HG02798 (cell line): ENCODE measurements at regions not wholly inside any gene's neighbourhood (a gene's known extent, or its start where the extent isn't known, plus 50 kb on each side); places are given as distances from the start of the nearest gene placed in this dataset.
"Not testable (repeated sequence)": the region's sequence is repeated elsewhere in the genome, so short reads cannot be mapped to it uniquely, and the experiment has no call there.

Experiments
- ATAC-seq: cut with Tn5 transposase; IDR thresholded peaks from one replicate; pipeline ENCODE4 v1.9.1; 2021; ENCODE audit warnings: mild to moderate bottlenecking; ENCODE audit not compliant: unreplicated experiment, poor library complexity

- no peak for ATAC-seq
Observed at GRCh38 chr9:90053027-90053426, 448.2 kb downstream of the GADD45G start.

GRCh38 chr9:90054810-90055209 is 450.0 kb downstream of the GADD45G start:
- no peak for ATAC-seq

GRCh38 chr9:90055226-90055625 is 450.4 kb downstream of the GADD45G start:
- no peak for ATAC-seq

GRCh38 chr9:90057361-90057760 is 452.5 kb downstream of the GADD45G start:
- no peak for ATAC-seq

- ATAC-seq: no peak
Observed at GRCh38 chr9:90058182-90058763, 453.5 kb downstream of the GADD45G start.

- ATAC-seq: no peak
Observed at GRCh38 chr9:90059436-90059835, 454.6 kb downstream of the GADD45G start.

- ATAC-seq: no peak
Observed at GRCh38 chr9:90060256-90060655, 455.4 kb downstream of the GADD45G start.

GRCh38 chr9:90061187-90061586 is 456.4 kb downstream of the GADD45G start:
- ATAC-seq: no peak

GRCh38 chr9:90062982-90063381 is 458.2 kb downstream of the GADD45G start:
- ATAC-seq: no peak

GRCh38 chr9:90064248-90064647 is 459.4 kb downstream of the GADD45G start:
- ATAC-seq: no peak

GRCh38 chr9:90064971-90065370 is 460.2 kb downstream of the GADD45G start:
- ATAC-seq: no peak

- no peak for ATAC-seq
Observed at GRCh38 chr9:90065851-90066250, 461.0 kb downstream of the GADD45G start.

- no peak for ATAC-seq
Observed at GRCh38 chr9:90069085-90069484, 464.3 kb downstream of the GADD45G start.

GRCh38 chr9:90070056-90070455 is 465.2 kb downstream of the GADD45G start:
- no peak for ATAC-seq

GRCh38 chr9:90070469-90070868 is 465.7 kb downstream of the GADD45G start:
- ATAC-seq: no peak

- ATAC-seq: no peak
Observed at GRCh38 chr9:90070931-90071660, 466.3 kb downstream of the GADD45G start.

GRCh38 chr9:90073186-90073945 is 468.6 kb downstream of the GADD45G start:
- ATAC-seq: no peak

- no peak for ATAC-seq
Observed at GRCh38 chr9:90074316-90074962, 469.6 kb downstream of the GADD45G start.

- ATAC-seq: not testable (repeated sequence)
Observed at GRCh38 chr9:90077598-90077997, 472.8 kb downstream of the GADD45G start.

GRCh38 chr9:90078988-90079421 is 474.2 kb downstream of the GADD45G start:
- no peak for ATAC-seq

- ATAC-seq: no peak
Observed at GRCh38 chr9:90085633-90086032, 480.8 kb downstream of the GADD45G start.
